Spleen (tissue), 11 donors: ENCODE measurements at regions not wholly inside any gene's neighbourhood (a gene's known extent, or its start where the extent isn't known, plus 50 kb on each side); places are given as distances from the start of the nearest gene placed in this dataset.

Experiments
- DNase-seq: peaks from one replicate; pipeline ENCODE4 v3.0.0-alpha.2; 2020
- H3K27ac ChIP-seq, 8 donors: fragments of 200-600 bp; sonication (generic) in 7 of 8; 1 replicate in 4 of 8; 2 replicates in 4 of 8; pipeline versions ENCODE4 v1.5.0 to v1.8.0; 2016 to 2021; ENCODE audit warnings: inconsistent platforms in 4 of 8, mild to moderate bottlenecking in 4 of 8, moderate library complexity in 1 of 8
- H3K27me3 ChIP-seq, 7 donors: fragments of 200-600 bp; sonication (generic) in 6 of 7; replicated peaks in 1 of 7; 1 replicate in 4 of 7; 2 replicates in 3 of 7; pipeline versions ENCODE4 v1.5.0 to v1.8.0; 2016 to 2021; ENCODE audit warnings: inconsistent platforms in 3 of 7, mild to moderate bottlenecking in 1 of 7
- H3K36me3 ChIP-seq, 6 donors: fragments of 200-600 bp; sonication (generic) in 5 of 6; 1 replicate in 4 of 6; 2 replicates in 2 of 6; pipeline versions ENCODE4 v1.5.0 to v1.8.0; 2016 to 2021; ENCODE audit warnings: inconsistent platforms in 2 of 6
- H3K4me1 ChIP-seq, 6 donors: fragments of 200-600 bp; sonication (generic) in 5 of 6; 1 replicate in 3 of 6; 2 replicates in 3 of 6; pipeline versions ENCODE4 v1.5.0 to v1.8.0; 2016 to 2021; ENCODE audit warnings: inconsistent platforms in 3 of 6
- H3K4me3 ChIP-seq, 8 donors: fragments of 200-600 bp; sonication (generic) in 7 of 8; 1 replicate in 4 of 8; 2 replicates in 4 of 8; pipeline versions ENCODE4 v1.5.0 to v1.8.0; 2016 to 2021; ENCODE audit warnings: inconsistent platforms in 4 of 8, mild to moderate bottlenecking in 4 of 8, moderate library complexity in 2 of 8
- H3K9me3 ChIP-seq, 8 donors: fragments of 200-600 bp; sonication (generic) in 7 of 8; 1 replicate in 4 of 8; 2 replicates in 4 of 8; pipeline versions ENCODE4 v1.5.0 to v1.8.0; 2016 to 2021; ENCODE audit warnings: inconsistent platforms in 4 of 8
- CTCF ChIP-seq, 11 experiments: fragments of 200-600 bp in 7 of 11; fragments of 450-650 bp in 4 of 11; sonication (generic) in 4 of 11; IDR thresholded peaks in 8 of 11; conservative IDR thresholded peaks in 3 of 11; 1 replicate in 7 of 11; 2 replicates in 4 of 11; pipeline versions ENCODE4 v1.4.0 to v1.8.0; 2016 to 2021; ENCODE audit warnings: antibody characterized with exemption in 11 of 11, inconsistent platforms in 4 of 11, mild to moderate bottlenecking in 1 of 11
- POLR2A ChIP-seq, 3 donors: fragments of 450-650 bp; IDR thresholded peaks; one replicate each; pipeline ENCODE4 v1.5.1; 2017; ENCODE audit warnings: antibody characterized with exemption in 3 of 3, mild to moderate bottlenecking in 1 of 3
- POLR2AphosphoS5 ChIP-seq, 3 donors: sonication (generic); formaldehyde crosslinking; IDR thresholded peaks; one replicate each; pipeline ENCODE4 v1.5.1; 2017; ENCODE audit warnings: antibody characterized with exemption in 3 of 3
- WGBS, 5 donors: extraction: QIAGEN DNeasy Blood & Tissue Kit in 3 of 5; methylation state at CpG; one replicate each; pipeline versions ENCODE4 v1.1.5 to v1.1.7; 2013 to 2018; 5-methylcytosine and 5-hydroxymethylcytosine counted together
- intact Hi-C: fragments of 100-400 bp; cut with DNase I; formaldehyde crosslinking; loops from one replicate; pipeline ENCODE4 v1.15.0; 2023; ENCODE audit warnings: low total_unique reads
- donor health status: healthy with polysubstance abuse.
- donor health status: DM: no; HTN: no; CAD: no; lungs with moderate emphysema.
- donor health status: DM: no; HTN: no; CAD: no.
- donor health status: Bipolar disorder and iron deficiency.
- donor health status: healthy.
- donor health status: DM: no; HTN: no; CAD: no.
- donor health status: DM: yes; HTN: yes; CAD: no.

GRCh38 chr2:39925312-39925711 lies 146.3 kb upstream of the THUMPD2 start:
- H3K9me3 ChIP-seq: no peaks in the 10 kb centered on the region
- DNase-seq: no peak
- no peaks in the 10 kb centered on the region for H3K36me3 ChIP-seq
- TF ChIP-seq CTCF (IDR thresholded peaks at IDR 0.05 in 8 of 11, conservative IDR thresholded peaks at IDR 0.05 in 3 of 11): no peak
- no peak for TF ChIP-seq POLR2A (IDR thresholded peaks at IDR 0.05)
- TF ChIP-seq POLR2AphosphoS5 (IDR thresholded peaks at IDR 0.05): no peak
- no peaks in the 10 kb centered on the region for H3K4me1 ChIP-seq
- no peak overlapping the region for H3K4me3 ChIP-seq
- intact Hi-C loops: no loop called here
- H3K27me3 ChIP-seq: peaks cover 0 to 5% (median 0%) of the 10 kb centered on the region in 7 donors
- WGBS, 5 donors: 91 to 96% (median 95%) methylated on average over 3 of the region's 3 CpGs
- H3K27ac ChIP-seq: no peak overlapping the region

GRCh38 chr2:39923455-39923854 lies 144.4 kb upstream of the THUMPD2 start:
- no peak for DNase-seq
- no peak overlapping the region for H3K4me3 ChIP-seq
- WGBS, 5 donors: 37 to 62% (median 57%) methylated on average over 2 of the region's 2 CpGs
- no peaks in the 10 kb centered on the region for H3K36me3 ChIP-seq
- H3K27me3 ChIP-seq: no peaks in the 10 kb centered on the region
- H3K4me1 ChIP-seq: no peaks in the 10 kb centered on the region
- no peak overlapping the region for H3K27ac ChIP-seq
- H3K9me3 ChIP-seq: no peaks in the 10 kb centered on the region
- intact Hi-C loops: no loop called here
- TF ChIP-seq CTCF (IDR thresholded peaks at IDR 0.05 in 8 of 11, conservative IDR thresholded peaks at IDR 0.05 in 3 of 11) (no peak), POLR2A (IDR thresholded peaks at IDR 0.05) (no peak), POLR2AphosphoS5 (IDR thresholded peaks at IDR 0.05) (no peak)

DNA sequence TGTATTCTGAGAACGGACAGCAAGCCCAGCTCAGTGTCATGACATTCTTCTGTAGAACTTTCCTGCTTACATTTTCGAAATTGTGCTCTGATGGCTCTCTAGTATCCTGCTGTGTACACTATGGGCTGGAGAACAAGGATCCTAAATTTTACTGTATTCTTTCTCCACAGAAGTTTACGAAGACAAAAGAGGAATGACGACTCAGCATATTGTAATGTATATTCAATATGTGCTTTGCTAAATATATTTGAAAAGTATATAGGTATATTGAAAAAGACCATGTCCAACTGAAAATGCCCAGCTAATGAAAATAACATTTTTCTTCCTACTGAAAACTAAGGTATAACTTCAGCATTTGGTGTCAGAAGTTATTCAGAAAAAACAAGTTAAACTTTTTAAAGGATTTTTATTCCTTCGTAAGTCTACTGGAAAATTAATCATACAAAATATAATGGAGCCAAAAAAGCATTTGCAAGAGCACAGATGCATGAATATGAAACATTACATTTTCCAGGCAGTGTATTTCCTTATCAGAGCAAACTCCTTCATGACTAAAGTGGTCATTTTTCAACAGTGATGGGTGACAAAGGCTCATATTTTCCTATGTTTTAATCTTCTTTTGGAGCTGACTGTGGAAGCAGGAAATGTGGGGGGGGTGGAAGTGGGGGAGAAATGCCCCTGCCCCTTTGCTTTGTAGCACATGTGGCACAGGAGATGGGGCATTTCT lies 143.8 kb upstream of the THUMPD2 start:
- WGBS, 5 donors: 74 to 88% (median 81%) methylated on average over 5 of the region's 5 CpGs
- no peak overlapping the region for H3K27ac ChIP-seq
- no peak overlapping the region for H3K4me3 ChIP-seq
- H3K27me3 ChIP-seq: no peaks in the 10 kb centered on the region
- TF ChIP-seq CTCF (IDR thresholded peaks at IDR 0.05 in 8 of 11, conservative IDR thresholded peaks at IDR 0.05 in 3 of 11) (no peak), POLR2A (IDR thresholded peaks at IDR 0.05) (no peak), POLR2AphosphoS5 (IDR thresholded peaks at IDR 0.05) (no peak)
- no peak for DNase-seq
- H3K4me1 ChIP-seq: no peaks in the 10 kb centered on the region
- no peaks in the 10 kb centered on the region for H3K36me3 ChIP-seq
- H3K9me3 ChIP-seq: no peaks in the 10 kb centered on the region
- intact Hi-C loops: no loop called here

DNA sequence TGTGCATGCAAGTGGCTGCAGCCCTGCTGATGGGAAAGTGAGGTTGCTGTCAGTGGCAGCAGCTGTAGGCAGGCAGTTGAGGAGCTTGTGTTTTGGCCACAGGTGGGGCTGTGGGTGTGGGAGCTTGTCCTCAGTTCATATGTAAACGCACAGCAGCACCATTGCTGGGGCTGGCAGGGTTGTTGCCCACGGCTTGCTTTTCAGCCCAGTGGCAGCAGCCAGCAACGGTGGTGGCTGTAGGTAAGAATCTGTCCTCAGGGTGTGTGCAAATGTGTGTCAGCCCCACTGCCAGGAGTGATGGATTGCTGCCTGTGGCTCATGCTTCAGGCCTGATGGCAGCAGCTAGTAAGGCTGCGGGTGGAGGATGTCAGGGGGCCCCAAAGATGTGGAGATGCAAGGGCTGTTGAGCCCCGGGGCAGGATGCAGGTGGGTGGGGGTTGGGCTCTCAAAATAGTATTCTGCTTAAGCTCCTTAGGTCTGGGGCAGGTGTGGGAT lies 141.3 kb upstream of the THUMPD2 start:
- Histone ChIP-seq H3K4me3 (no peak overlapping the region), H3K27me3 (no peaks in the 10 kb centered on the region), H3K27ac (no peak overlapping the region), H3K36me3 (no peaks in the 10 kb centered on the region), H3K4me1 (no peaks in the 10 kb centered on the region), H3K9me3 (no peaks in the 10 kb centered on the region)
- peak; percentile 64 for DNase-seq
- intact Hi-C loops: no loop called here
- no peak for TF ChIP-seq POLR2A (IDR thresholded peaks at IDR 0.05)
- TF ChIP-seq POLR2AphosphoS5 (IDR thresholded peaks at IDR 0.05): no peak
- 26 to 50% (median 49%) methylated on average over 5 of the region's 5 CpGs for WGBS, 5 donors
